HG03175 (cell line): ENCODE measurements at regions not wholly inside any gene's neighbourhood (a gene's known extent, or its start where the extent isn't known, plus 50 kb on each side); places are given as distances from the start of the nearest gene placed in this dataset.

Experiments used
- ATAC-seq: cut with Tn5 transposase; IDR thresholded peaks from one replicate; pipeline ENCODE4 v1.9.1; 2021; ENCODE audit warnings: mild to moderate bottlenecking, moderate library complexity; ENCODE audit not compliant: unreplicated experiment

DNA sequence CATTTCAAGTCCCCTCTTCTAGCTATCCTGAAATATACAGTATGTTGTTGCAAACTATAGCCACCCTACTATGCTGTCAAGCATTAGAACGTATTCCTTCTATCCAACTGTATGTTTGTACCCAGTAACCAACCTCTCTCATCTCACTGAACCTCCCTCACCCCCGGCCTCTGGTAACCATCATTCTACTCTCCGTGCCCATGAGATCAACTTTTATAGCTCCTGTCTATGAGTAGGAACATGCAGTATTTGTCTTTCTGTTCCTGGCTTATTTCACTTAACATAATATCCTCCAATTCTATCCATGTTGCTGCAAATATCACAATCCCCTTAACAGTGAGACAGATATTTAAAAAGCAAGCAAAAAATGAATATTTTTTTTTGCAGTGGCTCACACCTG, 196.9 kb downstream of the PAX1 start:
- ATAC-seq = no peak

DNA sequence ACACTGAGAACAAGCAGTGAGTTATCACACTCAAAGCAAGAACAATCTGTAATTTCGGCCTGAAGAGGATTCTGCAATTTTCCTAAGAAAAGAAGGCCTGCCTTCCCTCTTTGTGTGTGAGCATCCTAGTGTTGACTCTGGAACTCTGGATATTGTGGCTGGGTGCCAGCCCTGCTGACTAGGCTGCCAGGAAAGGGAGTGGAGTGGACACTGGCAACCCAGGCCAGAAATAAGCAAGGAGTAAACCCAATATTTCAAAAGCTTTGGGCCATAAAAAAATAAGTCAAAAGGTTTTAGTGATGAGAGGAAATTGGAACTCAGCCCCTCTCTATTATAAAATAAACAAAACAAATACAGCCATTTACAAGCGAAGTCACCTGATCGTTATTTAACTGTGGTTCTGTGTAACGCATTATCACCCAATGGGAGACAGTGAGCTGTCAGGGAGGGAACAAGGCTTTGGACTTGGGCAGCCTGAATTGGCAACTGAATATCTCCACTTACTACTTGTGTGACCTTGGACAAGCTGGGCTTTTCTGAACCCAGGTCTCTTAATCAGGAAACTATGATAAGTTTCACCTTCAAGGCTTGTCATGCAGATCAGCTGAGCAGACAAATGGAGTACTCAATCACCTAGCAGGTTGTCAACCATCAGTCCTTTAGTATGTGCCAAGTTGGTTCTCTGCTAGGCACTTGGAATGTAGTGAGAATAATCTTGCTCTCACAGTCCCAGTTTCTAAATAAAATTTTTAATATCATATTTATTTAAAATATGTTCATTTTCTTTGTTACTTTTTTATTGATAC, 196.2 kb downstream of the PAX1 start:
- no peak for ATAC-seq

DNA sequence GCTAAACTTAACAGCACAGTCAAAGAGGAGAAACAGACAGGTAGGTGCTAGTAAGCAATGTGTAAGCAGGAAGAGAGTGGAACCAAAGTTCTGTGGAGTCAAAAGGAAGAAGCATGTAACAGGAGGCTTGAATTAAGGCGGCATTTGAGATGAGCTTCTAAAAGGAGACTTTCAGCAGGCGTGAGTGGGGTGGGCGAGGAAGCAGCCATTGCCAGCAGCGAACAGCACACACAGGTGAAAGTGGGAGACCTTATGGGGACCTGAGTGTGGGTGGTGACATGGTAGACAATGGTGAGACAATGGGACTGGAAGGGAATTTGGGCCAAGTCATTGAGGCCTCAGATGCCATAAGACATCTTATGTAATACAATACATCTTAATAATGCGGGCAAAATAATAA, 195.0 kb downstream of the PAX1 start:
- ATAC-seq = no peak

DNA sequence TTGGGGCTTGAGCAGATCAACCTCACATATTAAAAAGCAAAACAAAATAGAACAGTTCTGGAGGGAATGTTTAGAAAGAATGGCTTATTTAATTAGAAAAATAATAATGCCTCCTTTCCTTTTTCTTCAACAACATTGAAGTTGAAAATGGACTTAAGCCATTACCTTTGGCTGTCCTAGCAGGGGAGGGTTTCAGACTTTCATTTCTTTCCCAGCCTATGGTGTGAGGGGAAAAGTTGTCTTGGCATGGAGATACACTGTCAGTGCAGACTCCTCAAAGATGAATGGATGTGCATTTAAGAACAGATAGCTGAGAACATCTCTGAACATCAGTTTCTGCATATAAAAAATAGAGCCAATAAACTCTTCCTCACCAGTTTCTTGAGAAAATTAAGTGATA, 169.5 kb downstream of the PAX1 start:
- no peak for ATAC-seq

- ATAC-seq = no peak
These were observed 168.7 kb downstream of the PAX1 start for GRCh38 chr20:21874127-21874526.

GRCh38 chr20:21873291-21873690, 167.8 kb downstream of the PAX1 start:
- no peak for ATAC-seq

DNA sequence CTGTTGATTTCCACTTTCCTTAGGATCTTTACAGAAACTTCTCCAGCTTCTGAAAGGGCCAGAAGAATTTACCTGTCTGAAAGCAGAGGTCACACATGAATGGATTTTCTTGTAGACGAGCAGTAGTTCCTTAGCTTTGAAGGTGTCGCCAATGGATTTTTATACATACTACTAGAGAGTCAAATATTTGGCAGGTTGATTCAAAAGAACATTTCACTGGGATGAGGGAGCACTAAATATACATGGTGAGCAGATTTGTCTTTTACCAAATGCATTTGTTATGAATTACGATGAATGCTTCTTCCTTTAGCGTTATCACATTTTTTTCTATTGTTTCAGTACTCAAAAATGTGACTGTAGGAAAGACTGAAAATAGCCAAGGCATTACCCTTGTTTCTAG, 162.3 kb downstream of the PAX1 start:
- no peak for ATAC-seq

GRCh38 chr20:21867353-21867752, 161.9 kb downstream of the PAX1 start:
- ATAC-seq = no peak

- no peak for ATAC-seq
These were observed 157.5 kb downstream of the PAX1 start for GRCh38 chr20:21862956-21863355.

- no peak for ATAC-seq
These were observed 156.9 kb downstream of the PAX1 start for GRCh38 chr20:21862259-21862946.

DNA sequence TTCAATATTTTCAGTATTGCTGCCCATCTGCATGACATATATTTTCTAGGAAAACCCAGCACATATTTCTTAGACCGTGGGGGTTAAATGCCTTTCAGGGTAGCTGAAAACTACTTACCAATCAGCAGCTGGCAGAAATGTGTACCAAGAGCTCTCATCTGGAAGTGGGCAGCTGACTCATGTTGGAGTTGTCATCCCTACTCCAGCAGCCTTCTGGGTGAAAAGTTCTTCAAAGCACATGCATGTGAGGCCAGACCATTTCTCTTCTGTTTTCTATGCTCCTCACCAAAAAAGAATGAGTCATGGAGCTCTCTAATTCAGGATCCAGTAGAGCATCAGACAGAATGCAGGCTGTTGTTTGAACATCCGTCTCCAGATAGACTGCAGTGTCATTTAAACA, 135.5 kb downstream of the PAX1 start:
- ATAC-seq = no peak

- ATAC-seq = no peak
These were observed 134.5 kb downstream of the PAX1 start for GRCh38 chr20:21839982-21840381.

GRCh38 chr20:21836346-21836745, 130.9 kb downstream of the PAX1 start:
- no peak for ATAC-seq

GRCh38 chr20:21835042-21835441, 129.6 kb downstream of the PAX1 start:
- ATAC-seq = no peak

GRCh38 chr20:21832442-21833385, 127.2 kb downstream of the PAX1 start:
- ATAC-seq = no peak

DNA sequence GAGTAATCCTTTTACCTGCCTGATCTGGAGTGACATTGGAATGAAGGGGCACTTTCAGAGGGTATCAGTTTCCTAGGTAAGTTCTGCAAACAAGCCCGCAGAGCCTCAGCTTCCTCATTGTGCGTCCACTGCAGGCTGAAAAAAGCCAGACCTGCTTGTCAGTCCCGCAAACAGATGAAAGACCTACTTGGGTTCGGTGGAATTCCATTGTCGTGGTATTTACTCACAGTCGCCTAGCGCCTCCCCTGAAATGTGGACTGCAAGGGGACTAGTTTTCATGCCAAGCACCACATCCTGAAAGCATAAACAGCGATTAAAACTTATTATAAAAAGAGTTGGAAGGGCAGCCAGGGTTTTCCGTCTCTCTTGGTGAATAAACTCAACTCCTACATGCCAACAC, 121.5 kb downstream of the PAX1 start:
- ATAC-seq = no peak

DNA sequence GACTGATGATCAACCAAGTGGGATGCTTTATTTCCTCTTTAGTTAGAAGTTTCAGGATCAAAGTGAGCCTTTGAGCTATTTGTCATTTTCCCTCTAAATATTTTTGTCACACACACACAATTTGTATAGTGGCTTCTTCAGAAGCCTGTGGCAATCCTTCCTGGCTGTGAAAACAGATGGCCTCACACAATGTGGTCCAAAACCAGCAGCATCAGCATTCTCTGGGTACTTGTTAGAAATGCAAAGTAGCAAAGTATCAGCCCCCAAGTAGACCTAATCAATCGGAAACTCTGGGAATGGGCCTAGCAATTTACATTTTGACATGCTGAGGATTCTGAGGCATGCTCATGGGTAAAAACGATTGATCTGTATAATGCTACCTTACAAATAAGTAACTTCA, 115.9 kb downstream of the PAX1 start:
- ATAC-seq = no peak

GRCh38 chr20:21820688-21821087, 115.2 kb downstream of the PAX1 start:
- ATAC-seq = no peak

- ATAC-seq = no peak
These were observed 114.6 kb downstream of the PAX1 start for GRCh38 chr20:21820045-21820444.

GRCh38 chr20:21812379-21812778, 106.9 kb downstream of the PAX1 start:
- no peak for ATAC-seq

GRCh38 chr20:21809961-21810523, 104.6 kb downstream of the PAX1 start:
- no peak for ATAC-seq
